ENCODE measurements at regions not wholly inside any gene's neighbourhood (a gene's known extent, or its start where the extent isn't known, plus 50 kb on each side); places are given as distances from the start of the nearest gene placed in this dataset.

DNA sequence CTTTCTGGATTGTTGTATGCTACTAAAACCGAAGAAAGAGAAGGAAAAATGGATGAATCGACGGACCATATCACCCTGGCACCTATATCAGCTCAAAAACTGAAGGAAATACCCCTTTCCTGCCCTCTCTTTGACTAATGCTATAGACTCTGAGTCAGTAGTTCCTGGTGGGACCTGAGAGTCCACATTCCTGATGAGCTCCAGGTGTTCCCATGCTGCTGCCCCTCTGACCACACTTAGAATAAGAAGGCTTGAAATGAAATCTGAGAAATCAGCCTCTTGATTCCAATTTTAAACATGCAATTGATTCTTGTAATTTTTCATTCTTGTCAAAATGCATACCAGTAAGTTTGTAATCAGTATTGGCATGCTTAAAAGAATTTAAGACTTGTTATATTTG, 75.2 kb downstream of the PRL start:
- intact Hi-C loops (cut with DNase I), result no loop called here
- no peak overlapping the region for H3K4me3 ChIP-seq
- WGBS, 4 donors, result 94 to 99% (median 94%) methylated on average over 3 of the region's 3 CpGs

DNA sequence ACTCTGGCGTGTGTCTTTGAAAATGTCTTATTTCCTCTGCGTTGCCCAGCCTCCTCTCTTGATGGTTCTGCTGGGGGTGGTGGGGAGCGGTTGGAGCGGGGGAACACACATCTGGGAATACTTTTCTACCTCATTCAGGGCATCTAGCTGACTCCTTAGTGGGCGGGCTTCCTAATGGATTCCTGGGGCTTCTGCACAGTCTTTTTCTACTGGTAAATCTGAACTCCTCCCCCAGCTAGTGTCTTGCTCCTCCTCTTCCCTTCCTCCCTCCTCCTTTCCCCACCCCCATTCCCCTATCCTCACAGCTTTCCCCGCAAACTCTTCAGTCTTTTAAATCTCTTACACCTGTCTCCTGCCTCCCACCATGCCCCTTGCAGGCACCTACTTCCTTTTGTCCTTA, 74.4 kb downstream of the PRL start:
- Histone ChIP-seq H3K36me3 (no peaks in the 10 kb centered on the region), H3K4me3 (no peak overlapping the region), H3K4me1 (no peaks in the 10 kb centered on the region), H3K27me3 (no peaks in the 10 kb centered on the region), H3K27ac (no peak overlapping the region), H3K9me3 (no peaks in the 10 kb centered on the region)
- 89 to 96% (median 94%) methylated on average over 6 of the region's 6 CpGs for WGBS, 4 donors
- intact Hi-C loops (cut with DNase I), result no loop called here
- DNase-seq (no peak), ATAC-seq (no peak)
- no peak for TF ChIP-seq POLR2A (IDR thresholded peaks at IDR 0.05)
- TF ChIP-seq, protein P1, sequence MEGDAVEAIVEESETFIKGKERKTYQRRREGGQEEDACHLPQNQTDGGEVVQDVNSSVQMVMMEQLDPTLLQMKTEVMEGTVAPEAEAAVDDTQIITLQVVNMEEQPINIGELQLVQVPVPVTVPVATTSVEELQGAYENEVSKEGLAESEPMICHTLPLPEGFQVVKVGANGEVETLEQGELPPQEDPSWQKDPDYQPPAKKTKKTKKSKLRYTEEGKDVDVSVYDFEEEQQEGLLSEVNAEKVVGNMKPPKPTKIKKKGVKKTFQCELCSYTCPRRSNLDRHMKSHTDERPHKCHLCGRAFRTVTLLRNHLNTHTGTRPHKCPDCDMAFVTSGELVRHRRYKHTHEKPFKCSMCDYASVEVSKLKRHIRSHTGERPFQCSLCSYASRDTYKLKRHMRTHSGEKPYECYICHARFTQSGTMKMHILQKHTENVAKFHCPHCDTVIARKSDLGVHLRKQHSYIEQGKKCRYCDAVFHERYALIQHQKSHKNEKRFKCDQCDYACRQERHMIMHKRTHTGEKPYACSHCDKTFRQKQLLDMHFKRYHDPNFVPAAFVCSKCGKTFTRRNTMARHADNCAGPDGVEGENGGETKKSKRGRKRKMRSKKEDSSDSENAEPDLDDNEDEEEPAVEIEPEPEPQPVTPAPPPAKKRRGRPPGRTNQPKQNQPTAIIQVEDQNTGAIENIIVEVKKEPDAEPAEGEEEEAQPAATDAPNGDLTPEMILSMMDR (IDR thresholded peaks at IDR 0.05), result no peak

More for the DNA sequence above, 75.2 kb downstream of the PRL start:
- Histone ChIP-seq H3K9me3 (no peaks in the 10 kb centered on the region), H3K36me3 (no peaks in the 10 kb centered on the region), H3K27ac (no peak overlapping the region), H3K4me1 (no peaks in the 10 kb centered on the region), H3K27me3 (no peaks in the 10 kb centered on the region)
- no peak for ATAC-seq
- TF ChIP-seq, protein P1 (IDR thresholded peaks at IDR 0.05), result no peak
- no peak for TF ChIP-seq POLR2A (IDR thresholded peaks at IDR 0.05)
- DNase-seq, result no peak

- TF ChIP-seq, protein P1 (IDR thresholded peaks at IDR 0.05), result no peak
- TF ChIP-seq POLR2A (IDR thresholded peaks at IDR 0.05), result no peak
- no peak overlapping the region for H3K27ac ChIP-seq
- H3K27me3 ChIP-seq, result no peaks in the 10 kb centered on the region
- H3K4me3 ChIP-seq, result no peak overlapping the region
- no peaks in the 10 kb centered on the region for H3K36me3 ChIP-seq
- H3K4me1 ChIP-seq, result no peaks in the 10 kb centered on the region
- ATAC-seq (no peak), DNase-seq (no peak)
- intact Hi-C loops (cut with DNase I), result no loop called here
- 49 to 63% (median 56%) methylated on average over 2 of the region's 2 CpGs for WGBS, 4 donors
- H3K9me3 ChIP-seq, result no peaks in the 10 kb centered on the region
Observed at GRCh38 chr6:22227824-22228610, 68.8 kb downstream of the PRL start.

DNA sequence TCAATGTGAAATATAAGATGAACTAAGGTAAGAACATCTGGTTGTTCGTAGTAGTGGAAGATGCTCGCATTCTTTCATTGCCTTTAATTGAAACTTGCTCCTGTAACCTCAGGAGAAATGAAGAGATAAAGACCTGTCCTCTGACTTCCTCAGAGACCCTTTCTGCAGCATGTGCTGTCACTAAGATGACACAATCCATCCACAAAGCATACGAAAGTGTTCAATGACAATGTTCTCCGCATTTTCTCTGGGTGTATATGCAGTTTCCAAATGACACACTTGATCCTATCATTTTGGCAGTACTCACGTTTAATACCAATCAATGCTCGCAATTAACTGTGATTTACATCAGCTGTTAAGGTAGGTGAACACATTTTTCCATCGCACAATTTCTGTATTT, 65.8 kb downstream of the PRL start:
- no peak overlapping the region for H3K27ac ChIP-seq
- no peaks in the 10 kb centered on the region for H3K9me3 ChIP-seq
- 90 to 93% (median 92%) methylated on average over 7 of the region's 7 CpGs for WGBS, 4 donors
- DNase-seq (no peak), ATAC-seq (no peak)
- H3K4me1 ChIP-seq, result no peaks in the 10 kb centered on the region
- H3K4me3 ChIP-seq, result no peak overlapping the region
- intact Hi-C loops (cut with DNase I), result no loop called here
- H3K27me3 ChIP-seq, result no peaks in the 10 kb centered on the region
- H3K36me3 ChIP-seq, result no peaks in the 10 kb centered on the region
- TF ChIP-seq, protein P1 (IDR thresholded peaks at IDR 0.05), result no peak
- TF ChIP-seq POLR2A (IDR thresholded peaks at IDR 0.05), result no peak

Data from heart left ventricle (tissue), 16 donors.